HEK293 (cell line): ENCODE measurements at regions not wholly inside any gene's neighbourhood (a gene's known extent, or its start where the extent isn't known, plus 50 kb on each side); places are given as distances from the start of the nearest gene placed in this dataset.

Experiments used
- BCL11A ChIP-seq: fragments of 450-650 bp; formaldehyde crosslinking; IDR thresholded peaks from 2 replicates; pipeline ENCODE4 v1.5.1; 2016; ENCODE audit warnings: low read depth, missing biosample characterization, missing genetic modification characterization
- BCL6B ChIP-seq: fragments of 450-650 bp; formaldehyde crosslinking; IDR thresholded peaks from 2 replicates; pipeline ENCODE4 v1.5.1; 2017; ENCODE audit warnings: missing biosample characterization, missing genetic modification characterization
- FEZF1 ChIP-seq: fragments of 450-650 bp; formaldehyde crosslinking; IDR thresholded peaks from 2 replicates; pipeline ENCODE4 v1.5.1; 2016; ENCODE audit warnings: missing biosample characterization, missing genetic modification characterization
- GLI4 ChIP-seq: fragments of 450-650 bp; formaldehyde crosslinking; IDR thresholded peaks from 2 replicates; pipeline ENCODE4 v1.5.1; 2016; ENCODE audit warnings: missing biosample characterization, missing genetic modification characterization
- HOXC10 ChIP-seq: sonication (generic); formaldehyde crosslinking; IDR thresholded peaks from 2 replicates; pipeline ENCODE4 v1.8.1; 2023; ENCODE audit warnings: mild to moderate bottlenecking, missing genetic modification reagents
- IKZF3 ChIP-seq: fragments of 450-650 bp; IDR thresholded peaks from 2 replicates; pipeline ENCODE4 v1.5.0; 2018; ENCODE audit warnings: missing biosample characterization, mild to moderate bottlenecking, missing genetic modification characterization, moderate library complexity
- INSM2 ChIP-seq: fragments of 450-650 bp; formaldehyde crosslinking; IDR thresholded peaks from 2 replicates; pipeline ENCODE4 v1.5.1; 2016; ENCODE audit warnings: missing biosample characterization, missing genetic modification characterization
- SCRT1 ChIP-seq: fragments of 450-650 bp; formaldehyde crosslinking; IDR thresholded peaks from 2 replicates; pipeline ENCODE4 v1.5.1; 2016; ENCODE audit warnings: missing biosample characterization, missing genetic modification characterization, borderline replicate concordance
- SCRT2 ChIP-seq: fragments of 450-650 bp; formaldehyde crosslinking; IDR thresholded peaks from 2 replicates; pipeline ENCODE4 v1.5.1; 2016; ENCODE audit warnings: missing biosample characterization, missing genetic modification characterization
- SETDB1 ChIP-seq: IDR thresholded peaks from one replicate; pipeline ENCODE4 v1.6.1; 2017; ENCODE audit warnings: mild to moderate bottlenecking, low read length, moderate library complexity, mixed read lengths; ENCODE audit not compliant: insufficient read length
- YY1 ChIP-seq: fragments of 450-650 bp; formaldehyde crosslinking; IDR thresholded peaks from 2 replicates; pipeline ENCODE4 v1.5.1; 2018; ENCODE audit warnings: missing biosample characterization, missing genetic modification characterization
- YY2 ChIP-seq: fragments of 450-650 bp; formaldehyde crosslinking; IDR thresholded peaks from 2 replicates; pipeline ENCODE4 v1.5.1; 2016; ENCODE audit warnings: missing biosample characterization, missing genetic modification characterization
- ZBTB26 ChIP-seq: fragments of 450-650 bp; formaldehyde crosslinking; optimal IDR thresholded peaks from 2 replicates; pipeline ENCODE3; 2016; ENCODE audit warnings: missing biosample characterization, mild to moderate bottlenecking, missing genetic modification characterization
- ZBTB44 ChIP-seq: fragments of 450-650 bp; IDR thresholded peaks from 2 replicates; pipeline ENCODE4 v1.5.1; 2018; ENCODE audit warnings: missing biosample characterization, mild to moderate bottlenecking, missing genetic modification characterization
- ZEB2 ChIP-seq: fragments of 450-650 bp; formaldehyde crosslinking; IDR thresholded peaks from 2 replicates; pipeline ENCODE4 v1.5.1; 2016; ENCODE audit warnings: missing biosample characterization, missing genetic modification characterization
- ZFP41 ChIP-seq: fragments of 450-650 bp; formaldehyde crosslinking; IDR thresholded peaks from 2 replicates; pipeline ENCODE4 v1.5.1; 2016; ENCODE audit warnings: missing biosample characterization, missing genetic modification characterization, borderline replicate concordance
- ZNF114 ChIP-seq: fragments of 450-650 bp; formaldehyde crosslinking; IDR thresholded peaks from 2 replicates; pipeline ENCODE4 v1.5.0; 2017; ENCODE audit warnings: missing biosample characterization, missing genetic modification characterization
- ZNF174 ChIP-seq: fragments of 450-650 bp; formaldehyde crosslinking; IDR thresholded peaks from 2 replicates; pipeline ENCODE4 v1.5.0; 2017; ENCODE audit warnings: missing biosample characterization, mild to moderate bottlenecking, missing genetic modification characterization
- ZNF266 ChIP-seq: fragments of 450-650 bp; formaldehyde crosslinking; IDR thresholded peaks from 2 replicates; pipeline ENCODE4 v1.5.1; 2016; ENCODE audit warnings: missing biosample characterization, missing genetic modification characterization, low read depth
- ZNF311 ChIP-seq: fragments of 450-650 bp; formaldehyde crosslinking; IDR thresholded peaks from 2 replicates; pipeline ENCODE4 v1.5.1; 2017; ENCODE audit warnings: missing biosample characterization, missing genetic modification characterization, borderline replicate concordance
- ZNF324 ChIP-seq: fragments of 450-650 bp; formaldehyde crosslinking; IDR thresholded peaks from 2 replicates; pipeline ENCODE4 v1.5.1; 2016; ENCODE audit warnings: missing biosample characterization, missing genetic modification characterization
- ZNF366 ChIP-seq: fragments of 450-650 bp; formaldehyde crosslinking; conservative IDR thresholded peaks from 2 replicates; pipeline ENCODE4 v1.5.1; 2016; ENCODE audit warnings: missing biosample characterization, missing genetic modification characterization
- ZNF416 ChIP-seq: fragments of 450-650 bp; formaldehyde crosslinking; IDR thresholded peaks from 2 replicates; pipeline ENCODE4 v1.5.1; 2016; ENCODE audit warnings: missing biosample characterization, missing genetic modification characterization
- ZNF423 ChIP-seq: fragments of 450-650 bp; formaldehyde crosslinking; IDR thresholded peaks from 2 replicates; pipeline ENCODE4 v1.5.1; 2016; ENCODE audit warnings: missing biosample characterization, missing genetic modification characterization
- ZNF501 ChIP-seq: fragments of 450-650 bp; formaldehyde crosslinking; IDR thresholded peaks from 2 replicates; pipeline ENCODE4 v1.5.1; 2016; ENCODE audit warnings: missing biosample characterization, missing genetic modification characterization
- ZNF555 ChIP-seq: fragments of 450-650 bp; formaldehyde crosslinking; conservative IDR thresholded peaks from 2 replicates; pipeline ENCODE4 v1.5.1; 2017; ENCODE audit warnings: missing biosample characterization, mild to moderate bottlenecking, missing genetic modification characterization, inconsistent platforms
- ZNF560 ChIP-seq: fragments of 450-650 bp; formaldehyde crosslinking; IDR thresholded peaks from 2 replicates; pipeline ENCODE4 v1.5.1; 2017; ENCODE audit warnings: missing biosample characterization, missing genetic modification characterization, borderline replicate concordance
- ZNF561 ChIP-seq: fragments of 450-650 bp; IDR thresholded peaks from 2 replicates; pipeline ENCODE4 v1.5.1; 2018; ENCODE audit warnings: missing biosample characterization, missing genetic modification characterization, borderline replicate concordance
- ZNF623 ChIP-seq: fragments of 450-650 bp; formaldehyde crosslinking; IDR thresholded peaks from 2 replicates; pipeline ENCODE4 v1.5.1; 2016; ENCODE audit warnings: missing biosample characterization, missing genetic modification characterization
- ZNF664 ChIP-seq: fragments of 450-650 bp; formaldehyde crosslinking; IDR thresholded peaks from 2 replicates; pipeline ENCODE4 v1.5.1; 2016; ENCODE audit warnings: missing biosample characterization, missing genetic modification characterization
- ZNF670 ChIP-seq: fragments of 450-650 bp; formaldehyde crosslinking; IDR thresholded peaks from 2 replicates; pipeline ENCODE4 v1.5.1; 2016; ENCODE audit warnings: missing biosample characterization, missing genetic modification characterization, low read depth
- ZNF76 ChIP-seq: fragments of 450-650 bp; formaldehyde crosslinking; IDR thresholded peaks from 2 replicates; pipeline ENCODE4; 2016; ENCODE audit warnings: low read depth, missing biosample characterization, missing genetic modification characterization, borderline replicate concordance
- ZNF792 ChIP-seq: fragments of 450-650 bp; formaldehyde crosslinking; IDR thresholded peaks from 2 replicates; pipeline ENCODE4 v1.5.1; 2016; ENCODE audit warnings: missing biosample characterization, missing genetic modification characterization
- ZNF843 ChIP-seq: fragments of 450-650 bp; formaldehyde crosslinking; IDR thresholded peaks from 2 replicates; pipeline ENCODE4 v1.5.1; 2016; ENCODE audit warnings: missing biosample characterization, missing genetic modification characterization
- ZSCAN16 ChIP-seq: fragments of 450-650 bp; formaldehyde crosslinking; IDR thresholded peaks from 2 replicates; pipeline ENCODE4 v1.5.1; 2016; ENCODE audit warnings: missing biosample characterization, missing genetic modification characterization
- ZSCAN23 ChIP-seq: fragments of 450-650 bp; formaldehyde crosslinking; IDR thresholded peaks from 2 replicates; pipeline ENCODE4 v1.5.1; 2016; ENCODE audit warnings: missing biosample characterization, missing genetic modification characterization
- ZSCAN4 ChIP-seq: fragments of 450-650 bp; formaldehyde crosslinking; IDR thresholded peaks from 2 replicates; pipeline ENCODE4 v1.5.1; 2017; ENCODE audit warnings: missing biosample characterization, missing genetic modification characterization
- ZXDB ChIP-seq: fragments of 450-650 bp; formaldehyde crosslinking; IDR thresholded peaks from 2 replicates; pipeline ENCODE4 v1.5.1; 2016; ENCODE audit warnings: missing biosample characterization, missing genetic modification characterization

GRCh38 chr20:4613184-4613583, 73.1 kb upstream of the PRNP start (continued):
- TF ChIP-seq ZNF555 = peak; percentile 97
- peak; percentile 51; the same call in 1 of the 2 replicates for TF ChIP-seq ZNF366 (tag by site-specific recombination)
- peak; percentile 78 for TF ChIP-seq ZNF664
- TF ChIP-seq ZSCAN16 (tag by site-specific recombination) = no peak
- TF ChIP-seq ZNF416 (tag by site-specific recombination) = no peak
- TF ChIP-seq HOXC10 (CRISPR knock-in tag) = no peak
- TF ChIP-seq SCRT1 (tag by site-specific recombination) = no peak
- TF ChIP-seq ZNF311 (tag by site-specific recombination) = no peak
- no peak for TF ChIP-seq ZEB2 (tag by site-specific recombination)
- TF ChIP-seq ZNF560 (tag by site-specific recombination) = peak; percentile 87; the same call in 1 of the 2 replicates
- TF ChIP-seq IKZF3 = no peak
- TF ChIP-seq BCL11A (tag by site-specific recombination) = no peak
- no peak for TF ChIP-seq ZNF561 (tag by site-specific recombination)
- no peak for TF ChIP-seq GLI4 (tag by site-specific recombination)
- TF ChIP-seq BCL6B (tag by site-specific recombination) = no peak
- no peak for TF ChIP-seq ZNF76 (tag by site-specific recombination)
- no peak for TF ChIP-seq ZBTB26 (tag by site-specific recombination)
- peak; percentile 70 for TF ChIP-seq ZXDB (tag by site-specific recombination)
- TF ChIP-seq ZFP41 (tag by site-specific recombination) = no peak
- no peak for TF ChIP-seq ZSCAN4 (tag by site-specific recombination)
- TF ChIP-seq ZNF174 (tag by site-specific recombination) = no peak
- no peak for TF ChIP-seq ZNF843
- TF ChIP-seq ZNF670 (tag by site-specific recombination) = no peak
- TF ChIP-seq YY1 (tag by site-specific recombination) = no peak
- TF ChIP-seq SETDB1 = no peak
- TF ChIP-seq ZNF114 = no peak
- TF ChIP-seq ZBTB44 (tag by site-specific recombination) = no peak
- peak; percentile 81 for TF ChIP-seq ZNF623
- TF ChIP-seq ZSCAN23 = no peak
- no peak for TF ChIP-seq FEZF1 (tag by site-specific recombination)
- TF ChIP-seq ZNF501 (tag by site-specific recombination) = 0 out of 2 replicates have a peak, but pooled peaks have one; percentile 60
- TF ChIP-seq ZNF792 (tag by site-specific recombination) = no peak
- TF ChIP-seq SCRT2 (tag by site-specific recombination) = no peak
- TF ChIP-seq INSM2 (tag by site-specific recombination) = no peak
- TF ChIP-seq ZNF423 = no peak
- no peak for TF ChIP-seq ZNF324 (tag by site-specific recombination)
- no peak for TF ChIP-seq YY2 (tag by site-specific recombination)
- TF ChIP-seq ZNF266 = peak; percentile 94
